ENCODE measurements at regions not wholly inside any gene's neighbourhood (a gene's known extent, or its start where the extent isn't known, plus 50 kb on each side); places are given as distances from the start of the nearest gene placed in this dataset.
"Not testable (repeated sequence)": the region's sequence is repeated elsewhere in the genome, so short reads cannot be mapped to it uniquely, and the experiment has no call there.

DNA sequence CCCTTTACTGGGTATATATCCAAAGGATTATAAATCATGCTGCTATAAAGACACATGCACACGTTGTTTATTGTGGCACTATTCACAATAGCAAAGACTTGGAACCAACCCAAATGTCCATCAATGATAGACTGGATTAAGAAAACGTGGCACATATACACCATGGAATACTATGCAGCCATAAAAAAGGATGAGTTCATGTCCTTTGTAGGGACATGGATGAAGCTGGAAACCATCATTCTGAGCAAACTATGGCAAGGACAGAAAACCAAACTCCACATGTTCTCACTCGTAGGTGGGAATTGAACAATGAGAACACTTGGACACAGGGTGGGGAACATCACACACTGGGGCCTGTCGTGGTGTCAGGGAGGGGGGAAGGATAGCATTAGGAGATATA, 59.2 kb downstream of the CXorf49B start:
- H4K20me1 ChIP-seq = not testable (repeated sequence)

DNA sequence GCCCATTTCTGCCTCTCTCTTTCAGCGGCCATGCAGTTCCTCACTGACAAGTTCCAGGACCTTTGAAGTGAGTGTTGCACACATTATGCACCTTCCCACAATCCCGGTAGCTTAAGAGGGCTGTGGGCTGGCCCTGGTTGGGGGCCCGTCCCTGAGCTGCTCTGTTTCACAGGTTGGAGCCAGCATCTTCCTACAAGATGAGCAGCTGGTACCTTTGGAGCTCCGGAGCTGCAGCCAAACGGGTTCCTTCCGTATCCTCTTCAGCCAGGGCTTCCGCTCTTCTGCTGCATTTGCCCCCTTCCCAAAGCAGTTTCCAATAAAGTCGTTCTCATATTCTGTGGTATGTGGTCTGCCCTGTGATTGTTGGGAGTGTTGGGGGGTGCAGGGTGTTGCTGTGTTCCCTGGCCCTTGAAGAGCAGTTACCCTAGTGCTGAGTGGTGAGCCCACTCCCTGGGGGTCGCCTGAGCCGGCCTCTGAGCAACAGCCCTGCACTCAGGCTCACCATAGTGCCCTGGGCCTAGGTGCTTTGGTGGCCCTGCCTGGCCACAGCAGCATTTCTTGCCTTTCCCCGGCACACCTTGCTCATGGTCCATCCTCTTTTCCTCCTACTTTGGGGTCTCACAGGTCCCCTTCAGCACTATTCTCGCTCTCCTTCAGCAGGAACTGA, 60.4 kb downstream of the CXorf49B start:
- Histone ChIP-seq H4K20me1 (peaks cover 0 to 10% (median 0%) of the 10 kb centered on the region in 11 experiments; a peak in 4 of 22 replicates), H3K36me3 (no peaks in the 10 kb centered on the region), H3K4me2 (no peak overlapping the region), H3K27me3 (peaks cover 35 to 59% (median 46%) of the 10 kb centered on the region in 11 experiments; a peak in 21 of 22 replicates), H3K4me1 (no peaks in the 10 kb centered on the region), H3K27ac (no peak overlapping the region), H3K9ac (no peak overlapping the region), H3K9me3 (replicated peaks in 1 of 11) (peaks cover 0 to 6% (median 3%) of the 10 kb centered on the region in 11 experiments; a peak in 4 of 22 replicates), H3K4me3 (no peak overlapping the region)
- no peak for TF ChIP-seq Cebpa-rat (IDR thresholded peaks at IDR 0.05)

More for the DNA sequence above, 59.2 kb downstream of the CXorf49B start:
- H3K4me1 ChIP-seq; H3K36me3 ChIP-seq; H3K4me2 ChIP-seq; H3K9ac ChIP-seq; H3K4me3 ChIP-seq; H3K27ac ChIP-seq; H3K9me3 ChIP-seq (replicated peaks in 1 of 11): not testable (repeated sequence)
- H3K27me3 ChIP-seq = peaks cover 26 to 56% (median 45%) of the 10 kb centered on the region in 11 experiments; a peak in 21 of 22 replicates

DNA sequence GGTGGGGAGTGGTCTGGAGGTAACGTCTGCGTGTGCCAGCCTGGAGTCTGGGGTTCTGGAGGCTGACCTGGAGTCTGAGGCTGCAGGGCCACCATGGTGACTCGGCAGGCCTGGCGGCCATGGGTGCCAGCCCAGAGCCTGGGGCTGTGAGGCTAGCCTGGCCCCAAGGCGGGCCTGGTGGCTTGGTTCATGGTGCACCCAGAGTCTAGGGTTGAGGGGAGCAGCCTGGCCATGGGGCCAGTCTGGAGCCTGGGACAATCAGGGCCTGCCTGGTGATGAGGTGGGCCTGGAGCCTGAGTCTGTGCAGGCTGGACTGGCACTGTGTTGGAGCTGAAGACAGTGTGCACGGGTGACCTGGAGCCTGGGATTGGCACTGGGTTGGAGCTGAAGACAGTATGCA, 64.9 kb downstream of the CXorf49B start:
- Histone ChIP-seq H3K27ac (no peak overlapping the region), H3K4me1 (no peaks in the 10 kb centered on the region), H3K9me3 (replicated peaks in 1 of 11) (peaks cover 11 to 29% (median 14%) of the 10 kb centered on the region in 11 experiments; a peak in 21 of 22 replicates), H3K4me3 (no peak overlapping the region), H3K36me3 (no peaks in the 10 kb centered on the region), H4K20me1 (peaks cover 0 to 10% (median 0%) of the 10 kb centered on the region in 11 experiments; a peak in 4 of 22 replicates), H3K4me2 (no peak overlapping the region), H3K27me3 (peaks cover 54 to 87% (median 76%) of the 10 kb centered on the region in 11 experiments), H3K9ac (no peak overlapping the region)
- no peak for TF ChIP-seq Cebpa-rat (IDR thresholded peaks at IDR 0.05)

DNA sequence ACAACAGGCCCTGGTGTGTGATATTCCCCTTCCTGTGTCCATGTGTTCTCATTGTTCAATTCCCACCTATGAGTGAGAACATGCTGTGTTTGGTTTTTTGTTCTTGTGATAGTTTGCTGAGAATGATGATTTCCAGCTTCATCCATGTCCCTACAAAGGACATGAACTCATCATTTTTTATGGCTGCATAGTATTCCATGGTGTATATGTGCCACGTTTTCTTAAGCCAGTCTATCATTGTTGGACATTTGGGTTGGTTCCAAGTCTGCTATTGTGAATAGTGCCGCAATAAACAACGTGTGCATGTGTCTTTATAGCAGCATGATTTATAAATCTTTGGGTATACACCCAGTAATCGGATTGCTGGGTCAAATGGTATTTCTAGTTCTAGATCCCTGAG, 72.6 kb upstream of the NHSL2 start:
- not testable (repeated sequence) for H3K36me3 ChIP-seq, H3K4me3 ChIP-seq, H3K4me2 ChIP-seq, H3K9ac ChIP-seq, H4K20me1 ChIP-seq, H3K27ac ChIP-seq, H3K4me1 ChIP-seq
- Histone ChIP-seq H3K9me3 (replicated peaks in 1 of 11) (peaks cover 5 to 21% (median 18%) of the 10 kb centered on the region in 11 experiments), H3K27me3 (peaks cover 0 to 30% (median 22%) of the 10 kb centered on the region in 11 experiments; a peak in 17 of 22 replicates)

DNA sequence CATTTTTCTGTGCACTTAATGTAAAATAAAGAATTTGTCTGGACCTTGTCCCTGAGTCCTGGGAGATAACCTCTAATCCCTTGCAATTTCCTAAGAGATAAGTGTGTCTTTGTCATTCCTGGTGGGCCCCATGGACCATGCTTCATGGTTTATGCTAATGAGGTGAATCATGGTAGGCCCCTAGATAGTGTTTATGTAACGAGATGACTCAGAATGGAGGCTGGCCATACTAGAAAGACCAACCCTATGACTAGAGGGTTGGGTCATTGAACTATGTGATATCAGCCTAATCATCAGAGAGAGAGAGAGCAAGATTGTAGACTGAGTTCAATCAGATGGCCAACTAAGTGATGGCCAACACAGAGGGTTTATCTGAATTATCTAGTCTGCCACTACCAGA, 64.2 kb upstream of the NHSL2 start:
- Histone ChIP-seq H4K20me1 (no peaks in the 10 kb centered on the region; a peak in 1 of 22 replicates), H3K4me2 (no peak overlapping the region), H3K36me3 (no peaks in the 10 kb centered on the region), H3K27ac (no peak overlapping the region), H3K4me3 (no peak overlapping the region), H3K9ac (no peak overlapping the region), H3K4me1 (no peaks in the 10 kb centered on the region), H3K9me3 (replicated peaks in 1 of 11) (peaks cover 5 to 29% (median 19%) of the 10 kb centered on the region in 11 experiments; a peak in 21 of 22 replicates), H3K27me3 (peaks cover 38 to 89% (median 73%) of the 10 kb centered on the region in 11 experiments)
- no peak for TF ChIP-seq Cebpa-rat (IDR thresholded peaks at IDR 0.05)

DNA sequence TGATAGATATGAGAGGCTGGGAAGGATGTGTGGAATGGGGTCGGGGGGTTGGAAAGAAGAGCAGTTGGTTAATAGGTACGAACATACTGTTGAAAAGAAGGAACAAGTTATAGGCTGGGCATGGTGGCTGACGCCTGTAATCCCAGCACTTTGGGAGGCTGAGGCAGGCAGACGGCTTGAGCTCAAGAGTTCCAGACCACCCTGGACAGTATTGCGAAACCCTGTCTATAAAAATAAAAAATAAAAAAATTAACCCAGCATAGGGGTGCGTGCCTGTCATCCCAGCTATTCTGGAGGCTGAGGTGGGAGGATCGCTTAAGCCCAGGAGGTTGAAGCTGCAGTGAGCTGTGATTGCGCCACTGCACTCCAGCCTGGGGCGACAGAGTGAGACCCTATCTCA, 58.5 kb upstream of the NHSL2 start:
- Histone ChIP-seq H3K27me3 (peaks cover 71 to 99% (median 93%) of the 10 kb centered on the region in 11 experiments), H3K4me2 (no peak overlapping the region), H4K20me1 (no peaks in the 10 kb centered on the region; a peak in 1 of 22 replicates), H3K9ac (no peak overlapping the region), H3K9me3 (replicated peaks in 1 of 11) (peaks cover 0 to 12% (median 4%) of the 10 kb centered on the region in 11 experiments; a peak in 2 of 22 replicates), H3K36me3 (no peaks in the 10 kb centered on the region), H3K27ac (no peak overlapping the region), H3K4me1 (no peaks in the 10 kb centered on the region), H3K4me3 (no peak overlapping the region)
- TF ChIP-seq Cebpa-rat (IDR thresholded peaks at IDR 0.05) = peak in 8 of 11 experiments; percentile 28 to 91 (median 47); a peak in 9 of 22 replicates

DNA sequence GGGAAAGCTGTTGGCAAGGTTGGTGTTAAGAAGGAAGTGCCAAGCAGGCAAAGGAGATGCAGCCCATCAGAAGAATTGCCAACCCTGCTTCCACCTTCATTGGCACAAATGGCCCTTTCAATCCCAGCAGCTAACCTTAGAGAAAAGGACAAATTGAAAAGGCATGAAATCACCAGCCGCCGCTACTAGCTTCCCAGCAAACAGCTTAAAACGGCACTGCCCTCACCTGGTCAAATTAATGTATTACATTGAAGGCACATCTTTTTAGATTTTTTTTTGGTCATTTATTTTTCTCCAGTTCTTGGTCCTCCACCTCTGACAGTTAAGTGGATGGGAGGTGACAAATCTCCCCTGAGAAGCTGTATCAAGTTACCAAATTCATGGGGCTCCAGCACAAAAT, 51.0 kb upstream of the NHSL2 start:
- no peak overlapping the region for H3K27ac ChIP-seq
- TF ChIP-seq Cebpa-rat (IDR thresholded peaks at IDR 0.05) = no peak
- H3K4me3 ChIP-seq = no peak overlapping the region
- no peak overlapping the region for H3K9ac ChIP-seq
- H3K4me2 ChIP-seq = no peak overlapping the region
- H3K9me3 ChIP-seq (replicated peaks in 1 of 11) = peaks cover 0 to 27% (median 4%) of the 10 kb centered on the region in 11 experiments; a peak in 3 of 22 replicates
- H4K20me1 ChIP-seq = peaks cover 0 to 5% (median 0%) of the 10 kb centered on the region in 11 experiments; a peak in 3 of 22 replicates
- H3K27me3 ChIP-seq = peaks cover 72 to 94% (median 90%) of the 10 kb centered on the region in 11 experiments
- H3K36me3 ChIP-seq = no peaks in the 10 kb centered on the region
- 0 out of 20 replicates have a peak, but pooled peaks cover 0 to 3% (median 0%) of the 10 kb centered on the region in 10 experiments for H3K4me1 ChIP-seq
